NOMO-1 (cell line): ENCODE measurements at regions not wholly inside any gene's neighbourhood (a gene's known extent, or its start where the extent isn't known, plus 50 kb on each side); places are given as distances from the start of the nearest gene placed in this dataset.

Experiments
- DNase-seq, 2 experiments: peaks; one replicate each; lab custom pipeline; 2025; ENCODE audit not compliant: unreplicated experiment in 2 of 2; lab: John Stamatoyannopoulos, UW

- DNase-seq, result no peak
Observed at GRCh38 chr10:61319386-61320256, 133.6 kb downstream of the TMEM26 start.

GRCh38 chr10:61318429-61318828 lies 134.8 kb downstream of the TMEM26 start:
- DNase-seq, result no peak

- no peak for DNase-seq
Observed at GRCh38 chr10:61317706-61318105, 135.5 kb downstream of the TMEM26 start.

- DNase-seq, result no peak
Observed at GRCh38 chr10:61316676-61317265, 136.4 kb downstream of the TMEM26 start.

- DNase-seq, result no peak
Observed at GRCh38 chr10:61314273-61314672, 138.9 kb downstream of the TMEM26 start.

- no peak for DNase-seq
Observed at GRCh38 chr10:61313460-61313859, 139.7 kb downstream of the TMEM26 start.

- no peak for DNase-seq
Observed at GRCh38 chr10:61304746-61305145, 148.4 kb downstream of the TMEM26 start.

- DNase-seq, result no peak
Observed at GRCh38 chr10:61302124-61302523, 151.1 kb downstream of the TMEM26 start.

GRCh38 chr10:61301575-61301974 lies 151.6 kb downstream of the TMEM26 start:
- DNase-seq, result no peak

GRCh38 chr10:61299841-61300240 lies 153.3 kb downstream of the TMEM26 start:
- DNase-seq, result no peak

- DNase-seq, result no peak
Observed at GRCh38 chr10:61299156-61299555, 154.0 kb downstream of the TMEM26 start.

GRCh38 chr10:61298194-61298593 lies 155.0 kb downstream of the TMEM26 start:
- no peak for DNase-seq

GRCh38 chr10:61296161-61296560 lies 157.0 kb downstream of the TMEM26 start:
- DNase-seq, result no peak

GRCh38 chr10:61294131-61294530 lies 159.1 kb downstream of the TMEM26 start:
- no peak for DNase-seq

- no peak for DNase-seq
Observed at GRCh38 chr10:61289813-61290212, 163.4 kb downstream of the TMEM26 start.

- peak; percentile 42 to 86 for DNase-seq
Observed at GRCh38 chr10:61286686-61287085, 166.5 kb downstream of the TMEM26 start.

GRCh38 chr10:61285749-61286148 lies 167.4 kb downstream of the TMEM26 start:
- DNase-seq, result no peak

- peak in 1 of 2 experiments; percentile 48 for DNase-seq
Observed at GRCh38 chr10:61284222-61284890, 168.8 kb downstream of the TMEM26 start.

- DNase-seq, result no peak
Observed at GRCh38 chr10:61283481-61284221, 169.5 kb downstream of the TMEM26 start.

GRCh38 chr10:61283066-61283465 lies 170.1 kb downstream of the TMEM26 start:
- DNase-seq, result no peak

GRCh38 chr10:61280303-61280702 lies 172.9 kb downstream of the TMEM26 start:
- DNase-seq, result no peak
